ENCODE measurements at regions not wholly inside any gene's neighbourhood (a gene's known extent, or its start where the extent isn't known, plus 50 kb on each side); places are given as distances from the start of the nearest gene placed in this dataset.
"Not testable (repeated sequence)": the region's sequence is repeated elsewhere in the genome, so short reads cannot be mapped to it uniquely, and the experiment has no call there.

- no peak overlapping the region for H3K4me3 ChIP-seq (ENCODE audit: low read length)
- no peak for DNase-seq (ENCODE audit: low read depth, low spot score)
Measured at GRCh38 chr16:16909126-16909525, 530.2 kb downstream of the NPIPA7 start.

GRCh38 chr16:16910666-16911065 is 531.7 kb downstream of the NPIPA7 start:
- no peak for DNase-seq (ENCODE audit: low read depth, low spot score)
- no peak overlapping the region for H3K4me3 ChIP-seq (ENCODE audit: low read length)

- no peak for DNase-seq (ENCODE audit: low read depth, low spot score)
- H3K4me3 ChIP-seq (ENCODE audit: low read length): no peak overlapping the region
Measured at GRCh38 chr16:16915771-16916170, 536.8 kb downstream of the NPIPA7 start.

DNA sequence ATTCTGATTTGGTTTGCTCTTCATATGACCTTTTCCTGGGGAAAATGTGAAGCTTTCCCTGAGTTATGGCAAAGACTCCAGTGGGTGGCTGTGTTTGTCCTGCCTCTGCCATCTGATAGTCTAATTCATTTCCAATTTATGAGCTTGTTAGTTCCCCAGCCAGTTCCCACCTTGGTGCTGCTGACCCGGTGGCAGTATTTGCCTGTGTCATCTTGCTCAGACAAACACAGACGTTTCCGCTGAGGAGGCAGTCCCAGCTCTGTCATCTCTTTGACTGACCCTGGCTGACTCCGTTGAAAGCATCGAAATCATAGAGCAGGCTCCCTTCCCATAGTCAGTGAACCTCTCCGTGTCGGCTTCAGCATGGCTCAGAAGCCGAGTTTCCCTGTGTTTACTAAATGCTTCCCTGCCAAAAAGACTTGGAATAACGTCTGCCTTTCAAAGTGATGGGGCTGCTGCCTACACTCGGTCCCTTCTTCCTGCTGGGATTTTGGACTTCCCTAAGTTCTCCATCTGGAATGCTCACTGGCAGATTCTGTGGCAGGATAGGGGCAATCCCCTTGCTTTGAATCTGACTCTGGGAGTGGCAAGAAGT is 538.3 kb downstream of the NPIPA7 start:
- no peak for DNase-seq (ENCODE audit: low read depth, low spot score)
- H3K4me3 ChIP-seq (ENCODE audit: low read length): no peak overlapping the region

DNA sequence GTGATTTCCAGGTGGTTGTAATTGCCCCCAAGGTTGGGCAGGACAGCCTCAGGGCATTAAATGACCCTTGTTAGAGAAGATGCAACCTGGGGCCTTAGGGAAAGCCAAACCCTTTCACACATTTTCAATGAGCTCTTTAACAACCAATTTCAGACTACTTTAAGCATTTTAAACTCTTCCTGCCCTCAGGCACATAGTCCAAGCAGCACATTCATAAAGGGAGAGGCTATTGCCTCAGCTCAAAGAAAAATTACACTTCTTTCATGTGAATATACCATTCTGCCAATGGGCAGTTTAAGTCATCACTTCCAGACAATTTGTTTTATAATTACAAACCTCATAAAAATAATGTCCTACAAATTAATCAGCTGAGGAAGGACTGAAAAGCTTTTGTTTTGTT is 544.5 kb downstream of the NPIPA7 start:
- no peak overlapping the region for H3K4me3 ChIP-seq (ENCODE audit: low read length)
- DNase-seq (ENCODE audit: low read depth, low spot score): no peak

DNA sequence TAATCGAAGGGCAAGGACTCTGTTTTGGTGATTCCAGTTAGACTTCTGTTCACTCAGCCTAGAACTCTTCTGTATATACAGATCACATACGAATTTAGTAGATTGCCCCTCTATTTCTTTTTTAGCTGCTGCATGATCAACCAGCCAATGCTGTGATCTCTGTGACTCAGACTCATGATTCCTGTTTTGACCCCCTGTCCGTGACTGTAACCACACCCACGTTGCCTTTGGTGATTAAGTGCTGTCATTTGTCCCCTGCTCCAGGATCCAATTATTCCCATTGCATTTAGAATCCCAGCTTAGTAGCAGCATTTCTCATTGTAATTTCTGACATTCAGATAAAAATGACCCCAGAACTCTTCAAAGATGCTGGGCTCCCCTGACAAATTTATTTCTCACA is 545.7 kb downstream of the NPIPA7 start:
- no peak for DNase-seq (ENCODE audit: low read depth, low spot score)
- no peak overlapping the region for H3K4me3 ChIP-seq (ENCODE audit: low read length)

DNA sequence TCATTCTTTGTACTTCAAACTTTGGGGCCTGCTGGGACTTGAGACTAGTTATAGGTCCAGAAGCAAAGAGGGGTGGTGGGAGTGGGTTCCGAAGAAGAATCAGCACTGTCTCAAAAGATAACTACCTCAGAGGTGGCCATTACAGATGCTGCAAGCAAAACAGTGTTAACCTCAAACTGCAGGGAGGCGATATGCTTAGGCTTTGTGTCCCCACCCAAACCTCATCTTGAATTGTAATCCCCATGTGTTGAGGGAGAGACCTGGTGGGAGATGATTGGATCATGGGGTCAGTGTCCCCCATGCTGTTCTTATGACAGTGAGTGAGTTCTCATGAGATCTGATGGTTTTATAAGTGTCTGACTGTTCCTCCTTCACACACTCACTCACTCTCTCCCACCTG is 545.3 kb downstream of the XYLT1 start:
- DNase-seq (ENCODE audit: low read depth, low spot score): no peak
- H3K4me3 ChIP-seq (ENCODE audit: low read length): no peak overlapping the region

DNA sequence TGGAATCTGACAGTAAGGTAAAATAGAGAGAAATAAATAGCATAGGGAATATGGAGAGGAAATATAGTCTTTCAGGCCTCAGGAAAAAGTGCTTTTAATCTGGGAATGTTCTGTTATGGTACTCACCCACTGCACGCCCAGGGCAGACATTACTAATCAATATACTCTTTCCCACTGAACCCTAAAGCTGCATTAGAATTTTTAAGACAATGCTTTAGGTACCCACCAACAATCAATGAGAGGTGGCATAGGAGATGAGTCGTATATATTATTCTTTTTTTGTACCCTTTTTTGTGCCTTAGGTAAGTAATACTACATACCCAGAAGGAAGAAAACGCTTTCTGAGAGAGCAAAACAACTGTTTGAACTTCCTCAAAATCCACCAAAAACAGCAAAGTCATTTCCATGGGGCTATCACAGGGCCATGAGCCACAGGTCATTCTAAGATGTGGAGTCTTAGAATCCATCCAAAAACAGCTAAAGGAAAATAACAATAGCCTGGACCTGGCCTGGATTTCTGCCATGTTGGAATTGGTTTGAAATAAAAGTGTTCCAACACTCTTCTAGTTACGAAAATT is 542.1 kb downstream of the XYLT1 start:
- no peak overlapping the region for H3K4me3 ChIP-seq (ENCODE audit: low read length)
- DNase-seq (ENCODE audit: low read depth, low spot score): no peak

- no peak overlapping the region for H3K4me3 ChIP-seq (ENCODE audit: low read length)
- no peak for DNase-seq (ENCODE audit: low read depth, low spot score)
Measured at GRCh38 chr16:16930309-16931000, 540.3 kb downstream of the XYLT1 start.

- no peak for DNase-seq (ENCODE audit: low read depth, low spot score)
Measured at GRCh38 chr16:16933861-16934260, 536.9 kb downstream of the XYLT1 start.

GRCh38 chr16:16934660-16935059 is 536.1 kb downstream of the XYLT1 start:
- DNase-seq (ENCODE audit: low read depth, low spot score): no peak

More at GRCh38 chr16:16933861-16934260, 536.9 kb downstream of the XYLT1 start:
- H3K4me3 ChIP-seq (ENCODE audit: low read length): no peak overlapping the region

GRCh38 chr16:16935909-16936308 is 534.9 kb downstream of the XYLT1 start:
- H3K4me3 ChIP-seq (ENCODE audit: low read length); DNase-seq (ENCODE audit: low read depth, low spot score): not testable (repeated sequence)

More at GRCh38 chr16:16934660-16935059, 536.1 kb downstream of the XYLT1 start:
- no peak overlapping the region for H3K4me3 ChIP-seq (ENCODE audit: low read length)

- H3K4me3 ChIP-seq (ENCODE audit: low read length): no peak overlapping the region
- DNase-seq (ENCODE audit: low read depth, low spot score): no peak
Measured at GRCh38 chr16:16937576-16937975, 533.2 kb downstream of the XYLT1 start.

GRCh38 chr16:16938009-16938408 is 532.8 kb downstream of the XYLT1 start:
- DNase-seq (ENCODE audit: low read depth, low spot score): no peak

DNA sequence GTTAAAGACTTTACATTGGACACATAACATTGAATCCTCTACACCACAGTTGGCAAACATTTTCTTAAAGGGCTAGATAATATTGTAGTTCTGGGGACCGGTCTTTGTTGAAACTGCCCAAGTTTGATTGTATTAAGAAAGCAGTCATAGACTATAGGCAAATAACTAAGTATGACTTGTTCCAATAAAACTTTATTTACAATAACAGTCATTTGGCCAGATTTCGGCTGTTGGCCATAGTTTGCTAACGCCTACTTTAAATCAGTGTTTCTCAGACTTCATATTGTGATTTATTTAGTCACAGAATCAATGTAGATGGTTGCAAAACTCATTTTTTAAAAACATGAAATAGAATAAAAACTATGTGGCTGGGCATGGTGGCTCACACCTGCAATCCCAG is 531.8 kb downstream of the XYLT1 start:
- DNase-seq (ENCODE audit: low read depth, low spot score): no peak

More at GRCh38 chr16:16938009-16938408, 532.8 kb downstream of the XYLT1 start:
- H3K4me3 ChIP-seq (ENCODE audit: low read length): no peak overlapping the region

DNA sequence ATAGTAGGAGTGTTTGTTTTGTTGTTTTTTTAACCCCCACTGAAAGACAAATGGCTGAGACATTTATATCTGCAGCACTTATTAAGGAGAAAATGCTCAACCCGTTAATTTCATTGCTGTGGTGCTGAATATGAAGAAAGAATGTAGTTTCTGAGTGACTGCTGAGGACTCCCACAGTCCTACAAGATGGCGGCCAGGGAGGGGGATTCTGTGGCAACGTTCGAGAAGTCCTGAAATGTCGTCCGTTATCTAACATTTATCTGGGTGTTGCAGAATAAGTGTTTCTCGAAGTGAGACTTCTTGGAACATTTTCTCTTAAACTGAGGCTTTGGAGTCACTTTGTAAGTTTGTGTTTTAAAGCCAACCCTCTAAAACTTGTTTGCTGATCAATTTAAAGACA is 530.4 kb downstream of the XYLT1 start:
- DNase-seq (ENCODE audit: low read depth, low spot score): no peak
- no peak overlapping the region for H3K4me3 ChIP-seq (ENCODE audit: low read length)

More for the DNA sequence above, 531.8 kb downstream of the XYLT1 start:
- H3K4me3 ChIP-seq (ENCODE audit: low read length): no peak overlapping the region

DNA sequence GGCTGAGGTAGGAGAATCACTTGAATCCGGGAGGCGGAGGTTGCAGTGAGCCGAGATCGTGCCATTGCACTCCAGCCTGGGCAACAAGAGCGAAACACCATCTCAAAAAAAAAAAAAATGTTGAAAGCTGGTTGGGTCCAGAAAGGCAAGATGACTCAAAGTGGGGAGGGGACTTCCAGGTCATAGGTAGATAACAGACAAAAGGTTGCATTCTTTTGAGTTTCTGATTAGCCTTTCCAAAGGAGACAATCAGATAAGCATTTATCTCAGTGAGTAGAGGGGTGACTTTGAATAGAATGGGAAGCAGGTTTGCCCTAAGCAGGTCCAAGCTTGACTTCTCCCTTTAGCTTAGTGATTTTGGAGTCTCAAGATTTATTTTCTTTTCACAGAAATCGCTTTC is 527.9 kb downstream of the XYLT1 start:
- not testable (repeated sequence) for DNase-seq (ENCODE audit: low read depth, low spot score)

DNA sequence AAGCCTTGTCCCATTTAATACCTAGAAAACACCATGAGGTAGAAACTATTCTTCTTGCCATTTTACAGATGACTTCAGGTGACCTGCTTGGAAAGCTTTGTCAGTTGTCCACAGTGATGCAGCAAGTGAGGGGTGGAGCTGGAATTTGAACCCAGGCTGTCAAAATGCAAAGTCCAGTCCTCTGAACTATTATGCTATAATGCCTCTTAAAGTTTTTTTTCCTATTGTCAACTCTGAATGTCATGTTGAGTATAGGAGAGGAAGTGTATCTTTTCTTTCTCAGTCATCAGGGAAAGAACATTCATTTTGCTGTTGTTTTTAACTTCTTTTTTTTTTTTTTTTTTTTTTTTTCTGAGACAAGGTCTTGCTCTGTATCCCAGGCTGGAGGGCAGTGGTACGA is 525.6 kb downstream of the XYLT1 start:
- no peak for DNase-seq (ENCODE audit: low read depth, low spot score)
- no peak overlapping the region for H3K4me3 ChIP-seq (ENCODE audit: low read length)

More for the DNA sequence above, 527.9 kb downstream of the XYLT1 start:
- not testable (repeated sequence) for H3K4me3 ChIP-seq (ENCODE audit: low read length)

DNA sequence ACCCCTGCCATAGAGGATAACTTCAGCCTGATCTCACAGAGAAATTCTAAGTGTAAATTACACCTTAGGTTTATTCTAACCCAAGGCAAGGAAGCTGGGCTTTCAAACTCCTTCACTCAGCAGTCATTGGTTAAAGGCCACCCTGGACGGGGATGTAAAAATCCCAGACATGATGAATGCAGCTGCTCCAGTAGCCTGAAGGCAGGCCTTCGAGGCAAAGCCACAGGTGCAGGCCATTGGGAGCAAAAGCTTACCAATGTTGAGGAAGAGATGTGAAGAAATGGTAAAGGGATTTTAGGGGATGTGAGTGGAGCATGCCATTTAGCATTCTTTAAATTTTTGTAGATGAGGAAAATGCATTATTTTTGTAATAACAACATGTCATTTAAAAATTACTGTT is 514.4 kb downstream of the XYLT1 start:
- no peak for DNase-seq (ENCODE audit: low read depth, low spot score)
- H3K4me3 ChIP-seq (ENCODE audit: low read length): no peak overlapping the region

DNA sequence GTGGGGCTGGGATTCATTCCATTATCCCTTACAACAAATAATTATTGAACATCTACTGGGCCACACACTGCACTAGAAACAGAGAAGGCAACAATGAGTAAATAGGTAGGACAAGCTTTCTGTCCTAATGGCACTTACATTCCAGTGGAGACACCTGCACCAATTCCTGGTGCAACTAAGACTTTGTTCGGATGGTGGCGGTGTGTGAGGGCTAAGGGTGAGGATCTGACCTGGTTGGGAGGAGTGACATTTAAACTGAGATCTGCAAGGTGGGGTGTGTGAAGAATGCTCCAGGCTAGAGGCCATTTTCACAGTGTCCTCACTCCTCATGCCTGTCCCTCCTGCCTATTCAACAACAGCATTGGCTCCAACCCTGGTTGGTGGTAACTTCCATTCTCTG is 510.0 kb downstream of the XYLT1 start:
- H3K4me3 ChIP-seq (ENCODE audit: low read length): no peak overlapping the region
- DNase-seq (ENCODE audit: low read depth, low spot score): no peak

DNA sequence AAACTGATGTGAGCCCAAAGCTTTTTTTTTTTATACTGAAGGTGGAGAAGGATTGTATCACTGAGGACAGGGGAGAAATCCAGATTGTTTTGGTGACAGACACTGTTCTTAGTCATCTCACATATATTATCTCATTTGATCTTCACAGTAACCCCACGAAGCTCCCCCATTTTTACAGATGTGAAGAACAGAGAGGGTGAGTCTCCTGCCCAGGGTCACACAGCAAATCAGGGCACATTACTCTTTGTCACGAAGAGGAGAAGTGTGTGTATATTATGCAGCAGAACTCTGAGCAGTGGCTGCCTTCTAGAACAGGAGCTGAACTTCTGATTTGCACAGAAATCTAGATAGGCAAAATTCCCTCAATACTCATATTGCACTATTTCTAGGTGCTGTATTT is 504.3 kb downstream of the XYLT1 start:
- no peak overlapping the region for H3K4me3 ChIP-seq (ENCODE audit: low read length)
- DNase-seq (ENCODE audit: low read depth, low spot score): no peak

All from Jurkat, Clone E6-1 (cell line).